Effector memory CD4-positive, alpha-beta T cell (primary cell): ENCODE measurements at regions not wholly inside any gene's neighbourhood (a gene's known extent, or its start where the extent isn't known, plus 50 kb on each side); places are given as distances from the start of the nearest gene placed in this dataset.

Experiments used
- DNase-seq, 3 donors: peaks; one replicate each; pipeline ENCODE4 v3.0.0-alpha.2; 2020
- H3K27ac ChIP-seq: 2 replicates; pipeline ENCODE4 v1.7.0; 2013; ENCODE audit warnings: mild to moderate bottlenecking, low read length, moderate library complexity; ENCODE audit not compliant: insufficient read depth, poor library complexity, severe bottlenecking
- H3K27me3 ChIP-seq: replicated peaks from 2 replicates; pipeline ENCODE4 v1.7.0; 2013; ENCODE audit warnings: mild to moderate bottlenecking, low read length; ENCODE audit not compliant: insufficient read depth, control insufficient read depth, poor library complexity, severe bottlenecking
- H3K36me3 ChIP-seq: 2 replicates; pipeline ENCODE4 v1.7.0; 2013; ENCODE audit warnings: mild to moderate bottlenecking, low read length, moderate library complexity; ENCODE audit not compliant: control insufficient read depth, insufficient read depth
- H3K4me1 ChIP-seq: 2 replicates; pipeline ENCODE4 v1.7.0; 2013; ENCODE audit warnings: low read length, mild to moderate bottlenecking; ENCODE audit not compliant: control insufficient read depth, insufficient read depth, poor library complexity, severe bottlenecking
- H3K4me3 ChIP-seq: 2 replicates; pipeline ENCODE4 v1.7.0; 2013; ENCODE audit warnings: low read length, low read depth, mild to moderate bottlenecking; ENCODE audit not compliant: insufficient read depth, poor library complexity, severe bottlenecking
- H3K9me3 ChIP-seq: 2 replicates; pipeline ENCODE4 v1.7.0; 2013; ENCODE audit warnings: mild to moderate bottlenecking, low read length, moderate library complexity; ENCODE audit not compliant: control insufficient read depth

DNA sequence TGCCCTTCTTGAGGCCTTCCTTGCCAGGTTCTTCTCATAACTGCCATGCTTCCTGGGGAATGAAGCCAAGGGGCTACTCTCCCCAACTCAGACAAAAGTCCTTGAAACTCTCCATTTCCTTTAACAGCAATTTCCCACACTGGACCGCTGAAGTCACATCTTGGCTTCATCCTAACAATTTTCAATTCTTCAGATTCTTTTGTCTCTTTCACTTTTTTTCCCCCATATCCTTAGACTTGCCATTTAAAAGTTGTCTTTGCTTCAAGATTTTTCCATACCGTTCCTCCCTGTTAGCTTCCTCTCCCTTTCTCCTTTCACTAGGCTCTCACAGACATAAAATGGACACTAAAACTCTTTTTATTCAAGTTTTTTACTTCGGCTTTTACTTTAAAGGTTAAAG, 93.1 kb upstream of the ITGA1 start:
- H3K9me3 ChIP-seq: no peaks in the 10 kb centered on the region
- no peaks in the 10 kb centered on the region for H3K36me3 ChIP-seq
- no peak overlapping the region for H3K4me3 ChIP-seq
- no peak overlapping the region for H3K27ac ChIP-seq
- no peaks in the 10 kb centered on the region for H3K27me3 ChIP-seq
- DNase-seq: no peak
- no peaks in the 10 kb centered on the region for H3K4me1 ChIP-seq

GRCh38 chr5:52702877-52703276, 84.8 kb upstream of the ITGA1 start:
- Histone ChIP-seq H3K4me1 (peaks cover 7% of the 10 kb centered on the region), H3K27me3 (no peaks in the 10 kb centered on the region), H3K4me3 (no peak overlapping the region), H3K9me3 (no peaks in the 10 kb centered on the region), H3K36me3 (no peaks in the 10 kb centered on the region), H3K27ac (no peak overlapping the region)
- DNase-seq: no peak

DNA sequence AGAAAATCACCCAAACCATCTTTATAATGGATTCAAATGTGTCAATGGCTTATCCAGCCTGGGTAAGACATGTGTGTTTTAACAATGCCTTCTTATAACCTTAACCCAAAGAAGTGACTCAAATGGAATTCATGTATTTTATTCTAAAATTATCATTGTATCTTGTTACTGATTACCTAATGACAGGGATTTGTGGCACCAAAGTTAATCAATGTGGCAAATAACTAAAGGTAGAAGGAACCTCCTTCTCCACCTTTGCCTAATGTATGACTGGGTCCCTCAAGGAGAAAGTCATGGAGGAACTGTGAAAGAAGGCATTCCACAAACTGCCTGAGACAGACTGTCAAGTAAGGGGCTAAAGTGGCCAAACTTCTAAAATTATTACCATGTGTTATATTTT, 84.4 kb upstream of the ITGA1 start:
- no peaks in the 10 kb centered on the region for H3K9me3 ChIP-seq
- no peaks in the 10 kb centered on the region for H3K27me3 ChIP-seq
- DNase-seq: no peak
- H3K27ac ChIP-seq: no peak overlapping the region
- peaks cover 7% of the 10 kb centered on the region for H3K4me1 ChIP-seq
- H3K4me3 ChIP-seq: no peak overlapping the region
- H3K36me3 ChIP-seq: no peaks in the 10 kb centered on the region

- DNase-seq: no peak
- H3K4me3 ChIP-seq: no peak overlapping the region
Measured at GRCh38 chr5:52705720-52706119, 82.0 kb upstream of the ITGA1 start.

GRCh38 chr5:52706775-52707174, 80.9 kb upstream of the ITGA1 start:
- Histone ChIP-seq H3K27ac (no peak overlapping the region), H3K4me1 (peaks cover 15% of the 10 kb centered on the region), H3K4me3 (no peak overlapping the region), H3K27me3 (no peaks in the 10 kb centered on the region), H3K36me3 (no peaks in the 10 kb centered on the region), H3K9me3 (no peaks in the 10 kb centered on the region)
- no peak for DNase-seq

More at GRCh38 chr5:52705720-52706119, 82.0 kb upstream of the ITGA1 start:
- H3K4me1 ChIP-seq: peaks cover 15% of the 10 kb centered on the region
- H3K36me3 ChIP-seq: no peaks in the 10 kb centered on the region
- H3K9me3 ChIP-seq: no peaks in the 10 kb centered on the region
- no peaks in the 10 kb centered on the region for H3K27me3 ChIP-seq
- H3K27ac ChIP-seq: no peak overlapping the region

GRCh38 chr5:52707616-52708015, 80.1 kb upstream of the ITGA1 start:
- DNase-seq: no peak
- Histone ChIP-seq H3K27ac (no peak overlapping the region), H3K4me1 (peaks cover 15% of the 10 kb centered on the region), H3K9me3 (no peaks in the 10 kb centered on the region), H3K27me3 (no peaks in the 10 kb centered on the region), H3K36me3 (no peaks in the 10 kb centered on the region), H3K4me3 (no peak overlapping the region)

DNA sequence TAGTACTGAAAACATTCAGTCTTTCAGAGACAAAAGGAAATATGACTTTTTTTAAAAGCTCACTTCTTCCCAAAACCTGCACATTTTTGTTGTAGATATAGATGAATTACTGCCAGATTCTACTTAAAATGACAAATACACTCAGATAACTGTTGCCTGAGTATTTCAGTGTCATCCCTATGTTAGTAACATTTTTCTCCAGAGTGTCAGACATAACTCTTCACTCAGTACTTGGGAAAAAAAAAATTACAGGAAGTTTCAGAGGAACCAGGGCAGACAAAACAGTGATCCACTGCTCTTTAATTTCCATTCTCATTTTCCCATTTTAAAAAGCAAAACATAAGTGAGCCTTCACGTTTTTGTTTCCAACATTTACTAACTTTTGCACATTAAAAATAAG, 79.3 kb upstream of the ITGA1 start:
- H3K4me3 ChIP-seq: no peak overlapping the region
- H3K4me1 ChIP-seq: peaks cover 15% of the 10 kb centered on the region
- H3K27me3 ChIP-seq: no peaks in the 10 kb centered on the region
- H3K36me3 ChIP-seq: no peaks in the 10 kb centered on the region
- H3K9me3 ChIP-seq: no peaks in the 10 kb centered on the region
- DNase-seq: no peak
- H3K27ac ChIP-seq: no peak overlapping the region

DNA sequence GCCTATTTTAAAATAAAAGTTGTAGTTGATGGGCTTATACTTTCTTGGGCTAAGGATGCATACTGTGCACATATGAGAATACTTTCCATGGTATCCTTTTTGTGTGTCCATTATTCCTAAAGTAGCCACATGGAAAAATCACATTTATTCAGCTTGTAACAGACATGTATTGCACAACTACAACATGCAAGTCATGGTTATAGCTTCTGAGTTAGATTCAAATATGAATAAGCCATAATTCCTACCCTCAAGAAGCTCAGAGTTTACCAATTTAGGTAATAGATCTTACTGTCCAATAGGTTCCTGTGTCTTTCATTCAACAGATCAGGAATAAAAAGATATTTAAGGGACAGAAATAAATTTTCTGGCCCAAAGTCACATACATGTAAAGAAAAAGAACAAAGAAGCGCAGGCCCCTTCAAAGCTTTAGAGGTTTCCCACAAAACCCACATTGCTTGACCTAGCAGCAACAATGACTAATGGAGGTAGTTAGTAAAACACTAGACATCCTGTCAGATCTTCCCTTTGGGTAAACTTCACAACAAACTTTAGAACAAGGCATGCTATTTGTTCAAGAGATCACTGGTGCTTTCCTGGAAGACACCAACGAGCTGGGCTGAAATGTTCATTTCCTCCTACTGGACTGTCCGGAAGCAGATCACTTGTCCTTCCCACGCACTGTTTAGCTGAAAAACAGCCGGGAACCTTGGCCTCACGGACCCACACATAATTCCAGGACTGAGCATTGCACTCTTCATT, 78.4 kb upstream of the ITGA1 start:
- no peak overlapping the region for H3K27ac ChIP-seq
- peaks cover 15% of the 10 kb centered on the region for H3K4me1 ChIP-seq
- no peak overlapping the region for H3K4me3 ChIP-seq
- H3K9me3 ChIP-seq: no peaks in the 10 kb centered on the region
- H3K36me3 ChIP-seq: no peaks in the 10 kb centered on the region
- H3K27me3 ChIP-seq: no peaks in the 10 kb centered on the region
- DNase-seq: no peak

- Histone ChIP-seq H3K27me3 (no peaks in the 10 kb centered on the region), H3K36me3 (no peaks in the 10 kb centered on the region), H3K4me3 (no peak overlapping the region), H3K9me3 (no peaks in the 10 kb centered on the region), H3K4me1 (peaks cover 15% of the 10 kb centered on the region), H3K27ac (no peak overlapping the region)
- DNase-seq: no peak
Measured at GRCh38 chr5:52710310-52710971, 77.3 kb upstream of the ITGA1 start.

GRCh38 chr5:52710972-52711596, 76.6 kb upstream of the ITGA1 start:
- Histone ChIP-seq H3K27ac (no peak overlapping the region), H3K4me3 (no peak overlapping the region), H3K9me3 (no peaks in the 10 kb centered on the region), H3K36me3 (no peaks in the 10 kb centered on the region), H3K27me3 (no peaks in the 10 kb centered on the region), H3K4me1 (peaks cover 15% of the 10 kb centered on the region)
- DNase-seq: no peak
